LNCAP (cell line): ENCODE measurements at regions not wholly inside any gene's neighbourhood (a gene's known extent, or its start where the extent isn't known, plus 50 kb on each side); places are given as distances from the start of the nearest gene placed in this dataset.

Experiments used
- CTCF ChIP-seq: fragments of 450-650 bp; IDR thresholded peaks from 2 replicates; pipeline ENCODE4 v1.5.1; 2017; ENCODE audit warnings: mild to moderate bottlenecking

- TF ChIP-seq CTCF = no peak
These were observed 328.4 kb downstream of the PAX3 start for GRCh38 chr2:221970389-221970788.

DNA sequence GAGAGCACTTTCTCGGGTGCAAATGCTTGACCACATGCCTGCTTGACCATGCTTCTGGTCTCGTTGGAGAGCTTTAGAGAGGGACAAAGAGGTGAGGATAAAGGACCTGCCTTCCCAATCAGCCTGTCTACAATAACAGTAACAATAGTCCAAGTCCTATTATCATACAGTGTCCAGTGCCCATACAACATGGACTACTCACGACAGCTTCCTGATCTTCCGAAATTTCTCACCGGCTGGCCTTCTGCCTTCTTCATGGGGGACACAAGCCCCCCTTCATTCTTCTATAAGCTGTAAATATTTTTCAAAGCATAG, 329.0 kb downstream of the PAX3 start:
- no peak for TF ChIP-seq CTCF

DNA sequence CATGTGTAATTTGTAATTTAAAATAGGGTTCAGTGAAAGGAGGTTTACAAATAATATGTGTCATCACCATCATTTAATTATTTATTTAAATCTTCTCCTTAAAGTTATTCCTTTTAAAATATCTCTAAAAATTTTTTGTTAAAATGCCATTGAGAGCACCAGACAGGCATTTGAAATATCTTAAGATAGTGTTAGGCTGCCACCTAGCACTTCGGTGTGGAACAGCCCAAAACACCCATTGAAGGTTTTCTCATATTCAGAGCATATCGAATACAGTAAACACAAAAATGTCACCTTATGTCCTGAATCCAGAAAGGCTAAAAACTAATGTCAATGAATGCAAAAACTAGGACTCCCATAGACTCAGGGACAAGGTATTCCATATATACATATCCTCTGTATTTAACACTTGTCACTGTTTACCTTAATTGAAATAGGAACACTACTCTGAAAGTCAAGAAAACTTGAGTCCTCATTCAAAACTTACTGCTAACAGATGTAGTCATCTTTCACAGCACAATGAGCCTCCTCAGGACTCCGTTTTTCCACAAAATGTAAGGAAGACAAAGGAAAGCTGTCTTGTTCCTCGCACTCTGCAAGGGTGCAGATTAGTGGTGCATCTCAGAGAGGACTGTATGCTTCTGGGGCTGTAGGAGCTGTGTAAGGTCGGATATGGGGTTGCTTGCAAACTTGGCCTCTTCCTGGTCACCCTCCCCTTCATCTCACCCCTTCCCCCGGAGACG, 329.5 kb downstream of the PAX3 start:
- TF ChIP-seq CTCF = peak; percentile 65

- no peak for TF ChIP-seq CTCF
These were observed 336.6 kb downstream of the PAX3 start for GRCh38 chr2:221962186-221962585.

GRCh38 chr2:221961561-221961960, 337.2 kb downstream of the PAX3 start:
- TF ChIP-seq CTCF = no peak

GRCh38 chr2:221958224-221958623, 340.6 kb downstream of the PAX3 start:
- no peak for TF ChIP-seq CTCF

DNA sequence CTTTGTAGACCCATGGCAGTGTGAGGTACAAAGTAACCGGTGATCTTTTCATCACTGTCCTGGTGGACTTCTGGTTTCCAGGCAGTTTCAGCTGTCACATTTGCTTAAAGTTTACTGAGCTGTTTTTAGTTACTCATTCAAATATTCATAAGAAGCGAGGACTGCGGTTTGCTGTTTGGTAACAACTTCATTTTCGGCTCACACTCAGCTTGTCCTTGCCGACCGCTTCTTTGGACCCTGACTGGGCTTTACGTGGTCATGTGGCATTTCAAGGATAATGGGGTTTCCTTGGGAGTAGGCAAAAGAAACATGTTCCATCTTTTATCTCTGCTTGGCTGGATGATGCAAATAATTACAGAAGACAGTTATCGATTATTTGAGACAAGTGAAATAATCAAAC, 350.7 kb downstream of the PAX3 start:
- TF ChIP-seq CTCF = no peak
